Panc1 (cell line): ENCODE measurements at regions not wholly inside any gene's neighbourhood (a gene's known extent, or its start where the extent isn't known, plus 50 kb on each side); places are given as distances from the start of the nearest gene placed in this dataset.

Source experiments
- ATAC-seq: fragments of 200-7000 bp; cut with Tn5 transposase; 2 replicates; pipeline ENCODE4 v1.9.1; 2020; ENCODE audit warnings: mild to moderate bottlenecking, moderate library complexity
- BruUV-seq: library from RNA; stranded (reverse); fragments of 400-500 nt; replicated peaks from 2 replicates; lab custom pipeline; 2021; lab: Mats Ljungman, UMichigan
- CTCF ChIA-PET: fragments of 300-600 bp; sonication (Branson Sonifier 250); formaldehyde crosslinking; loops from one replicate; lab custom pipeline; 2022; ENCODE audit warnings: antibody characterized with exemption; lab: Charles Lee
- POLR2A ChIA-PET: fragments of 300-600 bp; sonication (Branson Sonifier 250); formaldehyde crosslinking; loops from one replicate; lab custom pipeline; 2022; ENCODE audit warnings: antibody characterized with exemption; lab: Charles Lee
- DNase-seq: peaks from one replicate; pipeline ENCODE4 v3.0.0-alpha.2; 2010; ENCODE audit warnings: low read depth, low spot score
- H3K27ac ChIP-seq: 2 replicates; pipeline ENCODE4 v1.5.1; 2011; ENCODE audit warnings: mild to moderate bottlenecking, low read length, inconsistent platforms
- H3K27me3 ChIP-seq: fragments of 200-500 bp; sonication (Bioruptor generic); 2 replicates; pipeline ENCODE4 v1.6.0; 2014; ENCODE audit warnings: low read length, inconsistent platforms; ENCODE audit not compliant: control insufficient read depth, insufficient read depth
- H3K36me3 ChIP-seq: fragments of 200-500 bp; sonication (Bioruptor generic); 2 replicates; pipeline ENCODE4 v1.5.1; 2014; ENCODE audit warnings: inconsistent platforms, mild to moderate bottlenecking, low read length, moderate library complexity; ENCODE audit not compliant: control insufficient read depth, insufficient read depth
- H3K4me1 ChIP-seq: 2 replicates; pipeline ENCODE4 v1.5.1; 2011; ENCODE audit warnings: inconsistent platforms, mild to moderate bottlenecking, low read length, moderate library complexity; ENCODE audit not compliant: control insufficient read depth, insufficient read depth
- H3K4me3 ChIP-seq, 2 experiments: 2 replicates each; pipeline ENCODE4 v1.5.1; 2011 to 2012; ENCODE audit warnings: low read depth in 2 of 2, low read length in 2 of 2, mild to moderate bottlenecking in 2 of 2, inconsistent platforms in 1 of 2, moderate library complexity in 1 of 2
- H3K9me3 ChIP-seq: fragments of 200-500 bp; sonication (Bioruptor generic); 2 replicates; pipeline ENCODE4 v1.5.1; 2014; ENCODE audit warnings: low read depth, mild to moderate bottlenecking, inconsistent platforms, low read length, moderate library complexity; ENCODE audit not compliant: control insufficient read depth, insufficient read depth
- POLR2AphosphoS5 ChIP-seq: IDR thresholded peaks from 2 replicates; pipeline ENCODE4 v1.6.1; 2012; ENCODE audit warnings: mild to moderate bottlenecking, low read depth, low read length, moderate library complexity
- REST ChIP-seq, 2 experiments: IDR thresholded peaks; 2 replicates each; pipeline ENCODE4 v1.6.1; 2011 to 2012; ENCODE audit warnings: low read depth in 2 of 2, control low read depth in 1 of 2, low read length in 1 of 2, mild to moderate bottlenecking in 1 of 2, moderate library complexity in 1 of 2; ENCODE audit not compliant: insufficient read depth in 1 of 2
- SIN3A ChIP-seq: IDR thresholded peaks from 2 replicates; pipeline ENCODE4 v1.6.1; 2012; ENCODE audit warnings: low read depth, mild to moderate bottlenecking, low read length, moderate library complexity, borderline replicate concordance; ENCODE audit not compliant: insufficient read depth
- TCF7L2 ChIP-seq: IDR thresholded peaks from 2 replicates; pipeline ENCODE4 v1.6.1; 2011; ENCODE audit warnings: mild to moderate bottlenecking, low read depth, low read length, inconsistent platforms
- in situ Hi-C: cut with HindIII; loops from 2 replicates; pipeline ENCODE4 v1.10.0; 2016; ENCODE audit warnings: low sequenced_read_pairs, low pct_unique_long_range_greater_than_20kb
- intact Hi-C: fragments of 100-400 bp; cut with micrococcal nuclease; formaldehyde crosslinking; loops from one replicate; pipeline ENCODE4 v1.10.0; 2022; ENCODE audit not compliant: unreplicated experiment
- TF ChIP-seq, protein P1 (sequence below): fragments of 450-650 bp; IDR thresholded peaks from 2 replicates; pipeline ENCODE4 v1.5.1; 2017; ENCODE audit warnings: mild to moderate bottlenecking

- no peak overlapping the region for H3K4me3 ChIP-seq
- BruUV-seq = no TSS peak
- H3K27ac ChIP-seq = no peak overlapping the region
- no peaks in the 10 kb centered on the region for H3K36me3 ChIP-seq
- ChIA-PET POLR2A (interaction anchor here (0.5 kb wide), 1 partner anchor 149 kb away, joined by 3 read pairs; no protein-coding TSS in a partner anchor), CTCF (no interaction called here)
- no peaks in the 10 kb centered on the region for H3K4me1 ChIP-seq
- H3K9me3 ChIP-seq = no peaks in the 10 kb centered on the region
- no peak for DNase-seq
- no peak for ATAC-seq
- intact Hi-C loops = no loop called here
- TF ChIP-seq TCF7L2 (no peak), REST (IDR thresholded peaks at IDR 0.05; ENCODE audit: insufficient read depth in 1 of 2, low read depth in 2 of 2, low read length in 1 of 2) (no peak), POLR2AphosphoS5 (no peak), SIN3A (no peak)
- TF ChIP-seq, protein P1, sequence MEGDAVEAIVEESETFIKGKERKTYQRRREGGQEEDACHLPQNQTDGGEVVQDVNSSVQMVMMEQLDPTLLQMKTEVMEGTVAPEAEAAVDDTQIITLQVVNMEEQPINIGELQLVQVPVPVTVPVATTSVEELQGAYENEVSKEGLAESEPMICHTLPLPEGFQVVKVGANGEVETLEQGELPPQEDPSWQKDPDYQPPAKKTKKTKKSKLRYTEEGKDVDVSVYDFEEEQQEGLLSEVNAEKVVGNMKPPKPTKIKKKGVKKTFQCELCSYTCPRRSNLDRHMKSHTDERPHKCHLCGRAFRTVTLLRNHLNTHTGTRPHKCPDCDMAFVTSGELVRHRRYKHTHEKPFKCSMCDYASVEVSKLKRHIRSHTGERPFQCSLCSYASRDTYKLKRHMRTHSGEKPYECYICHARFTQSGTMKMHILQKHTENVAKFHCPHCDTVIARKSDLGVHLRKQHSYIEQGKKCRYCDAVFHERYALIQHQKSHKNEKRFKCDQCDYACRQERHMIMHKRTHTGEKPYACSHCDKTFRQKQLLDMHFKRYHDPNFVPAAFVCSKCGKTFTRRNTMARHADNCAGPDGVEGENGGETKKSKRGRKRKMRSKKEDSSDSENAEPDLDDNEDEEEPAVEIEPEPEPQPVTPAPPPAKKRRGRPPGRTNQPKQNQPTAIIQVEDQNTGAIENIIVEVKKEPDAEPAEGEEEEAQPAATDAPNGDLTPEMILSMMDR = no peak
- in situ Hi-C loops = no loop called here
- no peaks in the 10 kb centered on the region for H3K27me3 ChIP-seq
Observed at GRCh38 chr5:173411791-173412555, 83.8 kb upstream of the STC2 start.

- Histone ChIP-seq H3K27ac (no peak overlapping the region), H3K36me3 (no peaks in the 10 kb centered on the region), H3K4me3 (no peak overlapping the region), H3K4me1 (no peaks in the 10 kb centered on the region), H3K9me3 (no peaks in the 10 kb centered on the region), H3K27me3 (no peaks in the 10 kb centered on the region)
- intact Hi-C loops = no loop called here
- TF ChIP-seq POLR2AphosphoS5 (no peak), TCF7L2 (no peak), REST (IDR thresholded peaks at IDR 0.05; ENCODE audit: insufficient read depth in 1 of 2, low read depth in 2 of 2, low read length in 1 of 2) (no peak), SIN3A (no peak)
- TF ChIP-seq, protein P1 = no peak
- no TSS peak for BruUV-seq
- in situ Hi-C loops = no loop called here
- ChIA-PET POLR2A (no interaction called here), CTCF (no interaction called here)
- DNase-seq (no peak), ATAC-seq (no peak)
Observed at GRCh38 chr5:173410459-173411233, 82.4 kb upstream of the STC2 start.
